Endothelial cell (in vitro differentiated cells): ENCODE measurements at regions not wholly inside any gene's neighbourhood (a gene's known extent, or its start where the extent isn't known, plus 50 kb on each side); places are given as distances from the start of the nearest gene placed in this dataset.

Experiments
- DNase-seq: peaks from one replicate; pipeline ENCODE4 v3.0.0; 2021; ENCODE audit warnings: low spot score
- H3K27ac Mint-ChIP-seq: one replicate; pipeline ENCODE4 v1.8.0; 2021; ENCODE audit warnings: mixed read lengths, inconsistent platforms; ENCODE audit not compliant: unreplicated experiment
- H3K27me3 Mint-ChIP-seq: one replicate; pipeline ENCODE4 v1.8.0; 2021; ENCODE audit warnings: mild to moderate bottlenecking, moderate library complexity, mixed read lengths, inconsistent platforms; ENCODE audit not compliant: unreplicated experiment
- H3K36me3 Mint-ChIP-seq: one replicate; pipeline ENCODE4 v1.8.0; 2021; ENCODE audit warnings: mild to moderate bottlenecking, low read depth, mixed read lengths, inconsistent platforms; ENCODE audit not compliant: unreplicated experiment
- H3K4me1 Mint-ChIP-seq: one replicate; pipeline ENCODE4 v1.8.0; 2021; ENCODE audit warnings: mild to moderate bottlenecking, mixed read lengths, inconsistent platforms; ENCODE audit not compliant: unreplicated experiment
- H3K4me3 Mint-ChIP-seq: one replicate; pipeline ENCODE4 v1.8.0; 2021; ENCODE audit warnings: mild to moderate bottlenecking, mixed read lengths, inconsistent platforms; ENCODE audit not compliant: unreplicated experiment
- H3K9me3 Mint-ChIP-seq: one replicate; pipeline ENCODE4 v1.8.0; 2021; ENCODE audit warnings: mixed read lengths, inconsistent platforms; ENCODE audit not compliant: unreplicated experiment
- CTCF ChIP-seq: fragments of 200-600 bp; sonication (generic); IDR thresholded peaks from one replicate; pipeline ENCODE4 v1.5.0; 2021; ENCODE audit warnings: antibody characterized with exemption; ENCODE audit not compliant: unreplicated experiment

- Mint-ChIP-seq H3K27me3 (peaks cover 2% of the 10 kb centered on the region), H3K4me1 (no peaks in the 10 kb centered on the region), H3K9me3 (no peaks in the 10 kb centered on the region), H3K36me3 (no peaks in the 10 kb centered on the region), H3K4me3 (no peak overlapping the region), H3K27ac (no peak overlapping the region)
- no peak for DNase-seq
- TF ChIP-seq CTCF, result no peak
These were observed 1024.3 kb downstream of the BRD1 start for GRCh38 chr22:48803171-48803947.

- TF ChIP-seq CTCF, result no peak
- H3K4me3 Mint-ChIP-seq, result no peak overlapping the region
- no peak overlapping the region for H3K27ac Mint-ChIP-seq
- no peaks in the 10 kb centered on the region for H3K9me3 Mint-ChIP-seq
- no peak for DNase-seq
- H3K36me3 Mint-ChIP-seq, result no peaks in the 10 kb centered on the region
- peaks cover 2% of the 10 kb centered on the region for H3K27me3 Mint-ChIP-seq
- no peaks in the 10 kb centered on the region for H3K4me1 Mint-ChIP-seq
These were observed 1025.1 kb downstream of the BRD1 start for GRCh38 chr22:48802576-48802975.

- Mint-ChIP-seq H3K9me3 (no peaks in the 10 kb centered on the region), H3K36me3 (no peaks in the 10 kb centered on the region), H3K4me1 (no peaks in the 10 kb centered on the region), H3K4me3 (no peak overlapping the region), H3K27ac (no peak overlapping the region), H3K27me3 (peaks cover 2% of the 10 kb centered on the region)
- DNase-seq, result no peak
- no peak for TF ChIP-seq CTCF
These were observed 1026.6 kb downstream of the BRD1 start for GRCh38 chr22:48800886-48801607.

- Mint-ChIP-seq H3K27me3 (peaks cover 2% of the 10 kb centered on the region), H3K9me3 (no peaks in the 10 kb centered on the region), H3K4me3 (no peak overlapping the region), H3K36me3 (no peaks in the 10 kb centered on the region), H3K4me1 (no peaks in the 10 kb centered on the region), H3K27ac (no peak overlapping the region)
- DNase-seq, result no peak
- no peak for TF ChIP-seq CTCF
These were observed 1027.4 kb downstream of the BRD1 start for GRCh38 chr22:48800036-48800885.
